Choroid plexus epithelial cell (primary cell): ENCODE measurements at regions not wholly inside any gene's neighbourhood (a gene's known extent, or its start where the extent isn't known, plus 50 kb on each side); places are given as distances from the start of the nearest gene placed in this dataset.

Experiments
- DNase-seq: peaks from one replicate; pipeline ENCODE4 v3.0.0-alpha.2; 2010; ENCODE audit warnings: low read depth
- H3K4me3 ChIP-seq: 2 replicates; pipeline ENCODE4 v1.5.1; 2011; ENCODE audit warnings: low read depth, mild to moderate bottlenecking, control low read depth, low read length, moderate library complexity
- CTCF ChIP-seq: conservative IDR thresholded peaks from 2 replicates; pipeline ENCODE4 v1.5.1; 2011; ENCODE audit warnings: low read depth, mild to moderate bottlenecking, control low read depth, inconsistent platforms, low read length, moderate library complexity

- no peak for DNase-seq
- no peak overlapping the region for H3K4me3 ChIP-seq
- TF ChIP-seq CTCF = no peak
Observed at GRCh38 chr10:133025558-133026090, 62.1 kb upstream of the ADGRA1 start.

GRCh38 chr10:133024704-133025557 is 62.8 kb upstream of the ADGRA1 start:
- H3K4me3 ChIP-seq = no peak overlapping the region
- no peak for DNase-seq
- TF ChIP-seq CTCF = no peak

- TF ChIP-seq CTCF = no peak
- DNase-seq = no peak
- H3K4me3 ChIP-seq = no peak overlapping the region
Observed at GRCh38 chr10:133023216-133023843, 64.4 kb upstream of the ADGRA1 start.

- H3K4me3 ChIP-seq = no peak overlapping the region
- no peak for TF ChIP-seq CTCF
- no peak for DNase-seq
Observed at GRCh38 chr10:133022776-133023100, 65.0 kb upstream of the ADGRA1 start.

GRCh38 chr10:133021963-133022775 is 65.6 kb upstream of the ADGRA1 start:
- TF ChIP-seq CTCF = no peak
- no peak for DNase-seq

GRCh38 chr10:133021116-133021962 is 66.4 kb upstream of the ADGRA1 start:
- no peak for TF ChIP-seq CTCF
- DNase-seq = no peak
- no peak overlapping the region for H3K4me3 ChIP-seq

More at GRCh38 chr10:133021963-133022775, 65.6 kb upstream of the ADGRA1 start:
- no peak overlapping the region for H3K4me3 ChIP-seq
